GM12874 (cell line): ENCODE measurements at regions not wholly inside any gene's neighbourhood (a gene's known extent, or its start where the extent isn't known, plus 50 kb on each side); places are given as distances from the start of the nearest gene placed in this dataset.

Experiments
- TF ChIP-seq, protein P1 (sequence below): IDR thresholded peaks from 2 replicates; pipeline ENCODE4 v1.5.1; 2011; ENCODE audit warnings: low read depth, mild to moderate bottlenecking, control low read depth, low read length, moderate library complexity; ENCODE audit not compliant: insufficient read depth

DNA sequence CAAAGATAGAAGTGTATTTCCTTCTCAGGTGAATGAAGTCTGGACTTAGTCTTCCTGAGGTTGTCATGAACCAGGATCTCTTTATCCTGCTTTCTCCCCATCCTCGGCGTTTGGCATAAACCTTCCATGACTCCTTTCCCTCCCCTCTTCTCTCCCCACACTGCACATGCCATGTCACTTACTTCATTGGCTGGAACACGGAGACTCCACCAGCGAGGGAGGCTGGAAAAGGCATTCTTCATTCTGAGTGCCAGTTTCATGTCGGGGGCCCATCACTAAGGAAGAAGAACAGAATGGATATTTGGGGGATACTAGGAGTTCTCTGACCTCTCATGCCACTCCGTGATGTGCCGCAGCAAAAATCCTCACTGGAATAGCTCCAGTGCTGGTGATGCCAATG, 105.6 kb downstream of the VCPKMT start:
- TF ChIP-seq, protein P1, sequence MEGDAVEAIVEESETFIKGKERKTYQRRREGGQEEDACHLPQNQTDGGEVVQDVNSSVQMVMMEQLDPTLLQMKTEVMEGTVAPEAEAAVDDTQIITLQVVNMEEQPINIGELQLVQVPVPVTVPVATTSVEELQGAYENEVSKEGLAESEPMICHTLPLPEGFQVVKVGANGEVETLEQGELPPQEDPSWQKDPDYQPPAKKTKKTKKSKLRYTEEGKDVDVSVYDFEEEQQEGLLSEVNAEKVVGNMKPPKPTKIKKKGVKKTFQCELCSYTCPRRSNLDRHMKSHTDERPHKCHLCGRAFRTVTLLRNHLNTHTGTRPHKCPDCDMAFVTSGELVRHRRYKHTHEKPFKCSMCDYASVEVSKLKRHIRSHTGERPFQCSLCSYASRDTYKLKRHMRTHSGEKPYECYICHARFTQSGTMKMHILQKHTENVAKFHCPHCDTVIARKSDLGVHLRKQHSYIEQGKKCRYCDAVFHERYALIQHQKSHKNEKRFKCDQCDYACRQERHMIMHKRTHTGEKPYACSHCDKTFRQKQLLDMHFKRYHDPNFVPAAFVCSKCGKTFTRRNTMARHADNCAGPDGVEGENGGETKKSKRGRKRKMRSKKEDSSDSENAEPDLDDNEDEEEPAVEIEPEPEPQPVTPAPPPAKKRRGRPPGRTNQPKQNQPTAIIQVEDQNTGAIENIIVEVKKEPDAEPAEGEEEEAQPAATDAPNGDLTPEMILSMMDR = no peak

DNA sequence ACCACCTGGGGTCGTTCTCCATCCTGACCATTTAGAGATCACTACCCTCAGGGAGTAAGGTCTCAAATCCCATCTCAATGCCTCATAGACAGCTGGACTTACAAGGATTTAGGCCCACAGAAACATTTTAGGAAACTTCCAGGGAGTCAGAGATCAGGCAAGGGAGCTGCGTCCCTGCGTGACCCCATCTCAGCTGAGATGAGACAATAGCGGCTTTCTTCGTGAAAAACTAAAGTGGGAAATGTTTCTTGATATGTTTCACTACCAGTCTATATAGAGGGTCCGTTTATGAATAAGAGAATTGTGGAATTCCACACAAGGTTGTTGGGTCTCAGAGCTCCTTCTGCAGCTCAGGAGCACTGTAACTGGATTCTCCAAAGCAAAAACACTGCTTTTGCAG, 105.1 kb downstream of the VCPKMT start:
- TF ChIP-seq, protein P1 = no peak

DNA sequence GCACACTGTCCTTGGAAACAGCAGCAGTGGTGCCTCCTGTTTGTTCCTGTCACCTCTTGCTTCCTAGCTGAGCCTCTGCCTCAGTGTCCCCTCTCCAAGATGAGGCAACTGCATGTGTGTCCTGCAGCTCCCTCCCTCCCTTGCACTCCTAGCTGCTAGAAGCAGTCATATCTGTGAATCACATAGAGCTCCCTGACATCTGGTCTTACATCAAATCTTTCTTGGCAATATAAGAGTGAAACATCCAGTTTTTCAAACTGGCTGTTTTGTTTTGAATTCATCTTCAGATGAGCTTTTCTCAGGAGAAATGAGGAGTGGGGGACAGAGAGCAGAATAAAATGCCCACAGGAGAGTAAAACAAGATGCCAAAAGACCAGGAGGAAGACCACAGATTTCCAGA, 103.7 kb downstream of the VCPKMT start:
- TF ChIP-seq, protein P1 = no peak

DNA sequence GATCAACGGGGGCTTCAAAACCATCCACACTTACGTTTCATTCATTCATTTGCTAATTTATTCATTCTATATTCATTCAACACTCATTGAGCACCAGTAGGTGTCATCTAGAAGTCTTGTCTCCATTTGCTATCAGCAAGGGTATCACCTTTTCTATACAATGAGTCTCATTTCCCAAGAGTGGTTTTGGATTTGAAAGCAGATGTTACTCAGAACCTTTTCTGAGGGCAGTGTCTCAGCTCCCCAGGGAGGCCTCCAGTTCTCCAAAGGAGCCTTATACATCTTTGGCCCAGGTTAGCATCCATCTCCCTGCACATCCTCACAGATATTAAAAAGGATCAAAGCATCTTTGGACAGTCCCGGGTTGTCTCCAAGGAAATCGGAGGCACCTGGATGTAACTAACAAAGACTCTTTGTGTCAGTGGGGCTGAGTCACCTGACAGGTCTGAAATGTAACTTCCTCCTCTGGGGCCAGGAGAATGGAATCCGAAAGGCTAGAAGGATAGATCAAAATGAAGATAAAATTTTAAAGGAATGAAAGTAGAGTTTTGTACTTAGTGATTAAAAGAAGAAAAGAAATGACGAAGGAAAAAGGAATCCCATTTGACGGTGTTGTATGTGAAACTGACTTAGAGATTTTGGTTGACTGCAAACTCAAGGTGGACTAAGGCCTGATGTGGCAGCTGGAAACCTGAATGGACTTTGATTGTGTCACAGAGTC, 103.0 kb downstream of the VCPKMT start:
- TF ChIP-seq, protein P1 = no peak

DNA sequence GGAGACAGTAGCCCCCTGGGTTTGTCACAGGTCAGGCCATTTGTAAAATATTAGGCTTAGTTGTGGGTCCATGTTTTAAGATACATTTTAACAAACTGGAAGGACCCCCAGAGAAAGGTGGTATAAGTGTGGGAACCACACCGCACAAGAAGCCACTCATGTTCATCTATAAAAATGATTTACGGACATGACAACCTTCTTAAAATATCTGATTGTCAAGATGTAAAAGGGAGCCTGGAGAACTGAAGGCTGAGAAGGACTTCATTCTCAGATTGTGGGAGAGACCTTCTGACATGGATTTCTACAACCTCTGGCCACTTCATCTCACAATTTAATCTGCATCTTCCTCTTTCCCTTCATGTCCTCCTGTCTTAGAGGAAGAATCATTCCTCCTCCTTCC, 102.4 kb downstream of the VCPKMT start:
- TF ChIP-seq, protein P1 = no peak

DNA sequence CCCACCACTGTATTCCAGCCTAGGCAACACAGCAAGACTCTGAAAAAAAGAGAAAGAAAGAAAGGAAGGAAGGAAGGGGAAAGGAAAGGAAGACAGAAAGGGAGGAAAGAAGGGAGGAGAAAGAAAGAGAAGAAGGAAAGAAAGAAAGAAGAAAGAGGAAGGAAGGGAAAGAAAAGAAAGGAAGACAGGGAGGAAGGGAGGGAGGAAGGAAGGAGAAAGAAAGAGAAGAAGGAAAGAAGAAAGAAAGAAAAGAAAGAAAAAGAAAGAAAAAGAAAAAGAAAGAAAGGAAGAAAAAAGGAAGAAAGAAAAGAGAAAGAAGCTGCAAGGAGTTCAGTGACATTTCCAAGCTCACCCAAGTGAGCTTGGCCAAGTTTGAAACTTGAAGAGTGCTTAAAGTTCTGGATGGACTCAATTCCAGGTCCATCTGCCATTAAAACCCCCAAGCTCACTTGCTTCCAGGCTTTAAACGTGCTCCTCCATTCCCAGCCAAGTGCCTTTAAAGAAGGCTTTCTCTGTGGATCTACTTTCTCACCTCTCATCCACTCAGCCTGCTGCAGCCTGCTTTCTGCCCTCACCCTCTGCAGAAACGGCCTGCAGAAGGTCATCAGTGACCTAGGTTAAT, 101.5 kb downstream of the VCPKMT start:
- TF ChIP-seq, protein P1 = no peak

DNA sequence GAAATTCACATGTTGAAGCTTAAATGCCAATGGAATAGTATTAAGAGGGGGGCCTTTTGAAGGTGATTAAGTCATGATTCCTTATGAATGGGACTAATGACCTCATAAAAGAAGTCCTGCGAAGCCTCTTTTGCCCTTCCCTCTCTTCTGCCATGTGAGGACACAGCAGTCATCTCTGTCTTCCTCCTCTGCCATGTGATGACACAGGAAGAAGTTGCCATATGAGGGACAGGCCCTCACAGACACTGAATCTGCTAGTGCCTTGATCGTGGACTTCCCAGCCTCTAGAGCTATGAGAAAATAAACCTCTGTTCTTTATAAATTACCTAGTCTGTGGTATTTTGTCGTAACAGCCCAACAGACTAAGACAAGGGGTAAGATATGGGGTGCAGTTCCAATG, 100.7 kb downstream of the VCPKMT start:
- TF ChIP-seq, protein P1 = no peak
